Left colon (tissue), 2 donors: ENCODE measurements at regions not wholly inside any gene's neighbourhood (a gene's known extent, or its start where the extent isn't known, plus 50 kb on each side); places are given as distances from the start of the nearest gene placed in this dataset.

Source experiments
- ATAC-seq: fragments of 200-7000 bp; cut with Tn5 transposase; one replicate; pipeline ENCODE4 v1.9.1; 2020; ENCODE audit warnings: mild to moderate bottlenecking, moderate library complexity
- DNase-seq, 2 donors: peaks; one replicate each; pipeline ENCODE4 v3.0.0-alpha.2; 2020
- intact Hi-C, 2 donors: fragments of 100-400 bp; cut with DNase I in 1 of 2; cut with micrococcal nuclease in 1 of 2; formaldehyde crosslinking; loops; one replicate each; pipeline versions ENCODE4 v1.11.2 to v1.14.0; 2022; cut with DNase I, micrococcal nuclease
- donor health status: DM: no; HTN: no; CAD: no.
- donor health status: DM: yes; HTN: yes; CAD: no.

- intact Hi-C loops: loop anchor here in 1 of 2 donors (10.0 kb wide), 1 partner anchor 256 kb away; the partner anchor contains the start of gene FOXO1
- ATAC-seq (no peak), DNase-seq (no peak)
These were observed 257.2 kb downstream of the FOXO1 start for GRCh38 chr13:40409278-40409677.

- no peak for ATAC-seq
- no peak for DNase-seq
- intact Hi-C loops: no loop called here
These were observed 256.1 kb downstream of the FOXO1 start for GRCh38 chr13:40410315-40410714.

- no peak for DNase-seq
- intact Hi-C loops: no loop called here
- no peak for ATAC-seq
These were observed 246.2 kb downstream of the FOXO1 start for GRCh38 chr13:40420160-40420740.

- intact Hi-C loops: no loop called here
- no peak for ATAC-seq
- DNase-seq: no peak
These were observed 243.7 kb downstream of the FOXO1 start for GRCh38 chr13:40422588-40423235.

- intact Hi-C loops: no loop called here
- DNase-seq: no peak
- ATAC-seq: no peak
These were observed 238.1 kb downstream of the FOXO1 start for GRCh38 chr13:40428354-40428753.

GRCh38 chr13:40429706-40430545, 236.5 kb downstream of the FOXO1 start:
- DNase-seq (no peak), ATAC-seq (no peak)
- intact Hi-C loops: no loop called here

GRCh38 chr13:40432018-40432978, 234.1 kb downstream of the FOXO1 start:
- ATAC-seq (peak; percentile 58), DNase-seq (no peak)

GRCh38 chr13:40433001-40433400, 233.4 kb downstream of the FOXO1 start:
- ATAC-seq: no peak
- no peak for DNase-seq
- intact Hi-C loops: no loop called here

More at GRCh38 chr13:40432018-40432978, 234.1 kb downstream of the FOXO1 start:
- intact Hi-C loops: no loop called here

- no peak for ATAC-seq
These were observed 232.9 kb downstream of the FOXO1 start for GRCh38 chr13:40433577-40433976.

GRCh38 chr13:40434516-40435397, 231.7 kb downstream of the FOXO1 start:
- DNase-seq (no peak), ATAC-seq (peak; percentile 62)
- intact Hi-C loops: loop anchor here in 1 of 2 donors (5.0 kb wide), 1 partner anchor 32 kb away; no protein-coding TSS in a partner anchor

More at GRCh38 chr13:40433577-40433976, 232.9 kb downstream of the FOXO1 start:
- DNase-seq: peak in 1 of 2 donors; percentile 35
- intact Hi-C loops: no loop called here

GRCh38 chr13:40438022-40438680, 228.3 kb downstream of the FOXO1 start:
- DNase-seq (no peak), ATAC-seq (no peak)
- intact Hi-C loops: loop anchor here in 1 of 2 donors (5.0 kb wide), 1 partner anchor 36 kb away; no protein-coding TSS in a partner anchor

GRCh38 chr13:40438999-40439797, 227.2 kb downstream of the FOXO1 start:
- ATAC-seq (no peak), DNase-seq (no peak)
- intact Hi-C loops: loop anchor here in 1 of 2 donors (5.0 kb wide), 1 partner anchor 37 kb away; no protein-coding TSS in a partner anchor

- intact Hi-C loops: loop anchor here in 1 of 2 donors (5.0 kb wide), 1 partner anchor 38 kb away; no protein-coding TSS in a partner anchor
- no peak for DNase-seq
- ATAC-seq: no peak
These were observed 226.5 kb downstream of the FOXO1 start for GRCh38 chr13:40439928-40440327.

- intact Hi-C loops: no loop called here
- DNase-seq (peak; percentile 60 to 70), ATAC-seq (peak; percentile 95)
These were observed 225.2 kb downstream of the FOXO1 start for GRCh38 chr13:40440990-40441820.

- DNase-seq (no peak), ATAC-seq (no peak)
- intact Hi-C loops: no loop called here
These were observed 224.2 kb downstream of the FOXO1 start for GRCh38 chr13:40442231-40442630.
